CD4-positive, alpha-beta T cell treated with Interleukin-1 beta for 1 hour (primary cell): ENCODE measurements at regions not wholly inside any gene's neighbourhood (a gene's known extent, or its start where the extent isn't known, plus 50 kb on each side); places are given as distances from the start of the nearest gene placed in this dataset.
A peak's percentile ranks its signal among the peaks of the same experiment; 100 is the strongest.
"Not testable (repeated sequence)": the region's sequence is repeated elsewhere in the genome, so short reads cannot be mapped to it uniquely, and the experiment has no call there.

Experiments
- DNase-seq, 2 donors: peaks; one replicate each; pipeline ENCODE4 v3.0.0-alpha.2; 2020 to 2022

DNA sequence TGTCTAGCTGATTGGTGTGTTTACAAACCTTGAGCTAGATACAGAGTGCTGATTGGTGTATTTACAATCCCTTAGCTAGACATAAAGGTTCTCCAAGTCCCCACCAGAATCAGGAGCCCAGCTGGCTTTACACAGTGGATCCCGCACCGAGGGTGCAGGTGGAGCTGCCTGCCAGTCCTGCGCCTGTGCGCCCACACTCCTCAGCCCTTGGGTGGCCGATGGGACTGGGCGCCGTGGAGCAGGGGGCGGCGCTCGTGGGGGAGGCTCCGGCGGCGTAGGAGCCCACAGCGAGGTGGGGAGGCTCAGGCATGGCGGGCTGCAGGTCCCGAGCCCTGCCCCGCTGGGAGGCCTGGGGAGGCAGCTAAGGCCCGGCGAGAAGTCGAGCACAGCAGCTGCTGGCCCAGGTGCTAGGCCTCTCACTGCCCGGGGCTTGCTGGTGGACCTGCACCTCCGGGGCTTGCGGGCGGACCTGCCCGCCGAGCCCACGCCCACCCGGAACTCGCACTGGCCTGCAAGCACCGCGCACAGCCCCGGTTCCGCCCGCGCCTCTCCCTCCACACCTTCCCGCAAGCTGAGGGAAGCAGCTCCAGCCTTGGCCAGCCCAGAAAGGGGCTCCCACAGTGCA lies 51.0 kb upstream of the CDYL start:
- not testable (repeated sequence) for DNase-seq

GRCh38 chr6:4724727-4725126 lies 51.5 kb upstream of the CDYL start:
- DNase-seq = not testable (repeated sequence)

GRCh38 chr6:4723383-4723782 lies 52.8 kb upstream of the CDYL start:
- DNase-seq = no peak

GRCh38 chr6:4721368-4721767 lies 54.8 kb upstream of the CDYL start:
- not testable (repeated sequence) for DNase-seq

DNA sequence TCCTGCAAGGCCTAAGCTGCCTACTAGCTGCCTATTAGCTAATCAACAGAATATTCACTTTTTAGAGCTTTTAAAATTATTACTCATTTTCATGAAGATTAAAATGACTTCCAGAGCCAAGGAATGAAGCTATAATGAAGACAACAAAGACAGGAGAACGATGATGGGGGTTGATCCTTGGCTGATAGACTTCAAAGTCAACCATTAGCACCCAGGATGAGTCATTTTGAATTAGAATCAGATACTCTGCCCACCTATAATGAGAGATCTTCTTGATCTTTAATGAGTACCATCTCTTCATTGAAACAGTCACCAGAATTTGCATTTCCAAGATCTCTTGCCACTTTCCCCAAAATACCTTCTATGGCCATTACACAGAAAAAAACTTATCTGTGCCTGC lies 56.7 kb upstream of the CDYL start:
- DNase-seq = no peak

DNA sequence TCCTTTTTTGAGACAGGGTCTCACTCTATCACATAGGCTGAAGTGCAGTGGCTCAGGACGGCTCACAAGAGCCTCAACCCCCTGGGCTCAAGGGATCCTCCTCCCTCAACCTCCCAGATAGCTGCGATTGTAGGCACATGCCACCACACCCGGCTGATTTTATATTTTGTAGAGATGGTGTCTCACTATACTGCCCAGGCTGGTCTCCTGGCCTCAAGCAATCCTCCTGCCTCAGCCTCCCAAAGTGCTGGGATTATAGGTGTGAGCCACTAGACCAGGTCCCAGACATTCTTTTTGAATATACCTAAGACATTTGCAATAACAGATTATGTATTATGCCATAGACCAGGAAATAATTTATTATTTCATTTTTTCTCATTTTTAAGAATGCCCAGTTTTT lies 58.3 kb upstream of the CDYL start:
- DNase-seq = no peak

GRCh38 chr6:4717124-4717523 lies 59.1 kb upstream of the CDYL start:
- no peak for DNase-seq

DNA sequence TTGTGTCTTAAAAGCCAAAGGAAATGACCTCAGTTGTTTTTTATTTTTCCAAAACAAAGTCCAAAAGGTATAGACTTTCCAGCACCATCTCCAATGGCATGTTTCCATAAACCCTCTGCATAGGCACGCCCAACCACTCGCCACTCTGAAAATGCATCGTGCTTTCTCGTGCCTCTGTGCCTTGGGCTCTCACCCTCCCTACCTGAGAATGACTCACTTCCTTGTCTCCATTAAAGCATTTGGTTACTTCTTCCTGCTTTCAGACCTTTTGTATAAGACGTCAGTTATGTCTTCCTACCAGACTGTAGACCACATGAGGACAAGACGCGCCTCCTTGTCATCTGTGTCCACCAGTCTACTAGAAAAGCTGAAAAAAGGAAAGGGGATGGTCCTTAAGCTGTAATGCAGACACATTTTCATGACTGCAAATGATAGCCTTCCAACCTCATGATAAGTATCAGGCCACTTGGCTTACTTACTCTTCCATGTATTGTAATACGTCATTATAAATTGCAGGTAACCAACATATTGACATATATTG lies 61.2 kb upstream of the CDYL start:
- no peak for DNase-seq

DNA sequence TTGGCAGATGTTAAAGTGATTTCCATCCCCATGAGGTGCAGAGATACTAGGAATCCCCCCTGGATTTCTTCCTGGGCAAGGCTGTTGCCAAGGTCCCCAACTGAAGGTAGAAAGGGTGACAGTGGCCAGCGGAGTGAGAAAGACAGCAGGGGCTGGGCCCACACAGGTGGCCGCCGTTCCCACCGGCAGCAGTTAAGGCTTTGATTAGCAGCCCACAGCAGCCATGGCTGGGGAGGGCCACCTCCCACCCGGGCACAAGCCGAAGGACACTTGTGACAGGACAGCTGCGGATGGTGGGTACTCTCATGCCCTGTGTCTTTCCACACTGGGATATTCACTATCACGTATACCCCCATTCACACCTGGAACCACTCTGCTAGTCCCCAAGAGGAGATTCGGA lies 63.9 kb upstream of the CDYL start:
- DNase-seq = no peak

- no peak for DNase-seq
These were observed 69.2 kb upstream of the CDYL start for GRCh38 chr6:4707011-4707410.

DNA sequence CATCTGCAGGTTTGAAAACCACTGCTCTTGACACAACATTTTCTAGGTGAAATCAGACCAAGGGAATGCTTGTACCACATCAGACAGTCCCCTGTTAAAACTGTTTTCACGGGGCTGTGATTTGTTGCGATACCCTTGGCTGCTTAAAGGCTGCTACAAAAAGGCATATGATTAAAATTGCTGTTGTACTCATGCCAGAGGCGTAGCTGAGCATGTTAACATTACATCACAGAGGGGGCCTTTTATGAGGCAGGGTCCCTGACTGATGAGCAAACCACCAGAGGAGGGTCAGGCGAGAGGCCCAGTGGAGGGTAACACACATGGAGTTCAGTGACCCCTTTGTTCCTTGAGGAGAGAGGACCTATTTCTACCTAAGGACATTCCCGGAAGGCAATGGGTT lies 70.4 kb upstream of the CDYL start:
- no peak for DNase-seq

- no peak for DNase-seq
These were observed 72.8 kb upstream of the CDYL start for GRCh38 chr6:4703382-4703781.

GRCh38 chr6:4698901-4699659 lies 77.1 kb upstream of the CDYL start:
- DNase-seq = no peak

GRCh38 chr6:4693173-4693970 lies 82.8 kb upstream of the CDYL start:
- DNase-seq = no peak

GRCh38 chr6:4692664-4693063 lies 83.5 kb upstream of the CDYL start:
- no peak for DNase-seq

GRCh38 chr6:4687989-4688947 lies 87.9 kb upstream of the CDYL start:
- peak in 1 of 2 donors; percentile 38 for DNase-seq

DNA sequence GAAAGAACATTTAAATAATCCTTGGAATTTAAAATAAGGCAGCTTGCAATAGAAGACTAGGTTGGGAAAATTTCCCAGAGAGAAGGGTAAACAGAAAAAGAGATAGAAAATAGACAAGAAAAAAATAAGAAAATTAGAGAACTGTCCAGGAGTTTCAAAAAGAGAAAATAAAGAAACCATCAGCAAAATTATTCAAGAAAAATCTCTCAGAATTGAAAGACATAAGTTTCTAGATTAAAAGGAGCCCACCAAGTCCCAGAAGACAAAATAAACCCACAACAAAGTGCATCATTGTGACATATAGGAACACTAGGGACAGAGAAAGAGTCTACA lies 88.6 kb upstream of the CDYL start:
- no peak for DNase-seq

- no peak for DNase-seq
These were observed 93.6 kb upstream of the CDYL start for GRCh38 chr6:4682431-4683097.

DNA sequence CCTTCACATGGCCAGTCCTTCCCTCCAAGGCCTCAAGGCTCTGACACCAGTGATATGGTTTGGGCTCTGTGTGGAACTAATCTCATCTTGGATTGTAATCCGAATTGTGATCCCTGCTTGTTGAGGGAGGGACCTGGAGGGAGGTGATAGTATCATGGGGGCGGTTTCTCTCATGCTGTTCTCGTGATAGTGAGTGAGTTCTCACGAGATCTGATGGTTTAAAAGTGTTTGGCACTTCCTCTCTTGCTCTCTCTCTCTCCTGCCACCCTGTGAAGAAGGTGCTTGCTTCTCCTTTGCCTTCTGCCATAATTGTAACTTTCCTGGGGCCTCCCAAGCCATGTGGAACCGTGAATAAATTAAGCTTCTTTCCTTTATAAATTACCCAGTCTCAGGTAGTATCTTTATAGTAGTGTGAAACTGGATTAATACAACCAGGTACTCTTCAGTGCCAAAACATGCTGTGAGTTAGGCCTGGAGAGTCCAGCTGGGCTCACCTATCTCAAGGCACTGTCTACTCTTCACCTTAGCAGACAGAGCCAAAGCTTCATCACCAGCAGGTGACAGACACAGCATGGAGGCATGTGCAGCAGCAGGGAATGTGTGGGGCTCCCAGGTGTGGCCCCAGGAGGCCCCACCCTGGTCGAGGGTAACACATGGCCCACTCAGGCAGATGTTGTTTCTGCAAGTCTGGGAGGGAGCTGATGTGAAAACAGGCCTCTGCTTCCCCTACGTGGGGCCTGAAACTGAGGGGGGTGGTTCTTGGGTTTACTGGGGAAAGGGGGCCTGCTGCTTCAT lies 97.5 kb upstream of the CDYL start:
- DNase-seq = no peak

- DNase-seq = no peak
These were observed 98.5 kb upstream of the CDYL start for GRCh38 chr6:4677751-4678065.

DNA sequence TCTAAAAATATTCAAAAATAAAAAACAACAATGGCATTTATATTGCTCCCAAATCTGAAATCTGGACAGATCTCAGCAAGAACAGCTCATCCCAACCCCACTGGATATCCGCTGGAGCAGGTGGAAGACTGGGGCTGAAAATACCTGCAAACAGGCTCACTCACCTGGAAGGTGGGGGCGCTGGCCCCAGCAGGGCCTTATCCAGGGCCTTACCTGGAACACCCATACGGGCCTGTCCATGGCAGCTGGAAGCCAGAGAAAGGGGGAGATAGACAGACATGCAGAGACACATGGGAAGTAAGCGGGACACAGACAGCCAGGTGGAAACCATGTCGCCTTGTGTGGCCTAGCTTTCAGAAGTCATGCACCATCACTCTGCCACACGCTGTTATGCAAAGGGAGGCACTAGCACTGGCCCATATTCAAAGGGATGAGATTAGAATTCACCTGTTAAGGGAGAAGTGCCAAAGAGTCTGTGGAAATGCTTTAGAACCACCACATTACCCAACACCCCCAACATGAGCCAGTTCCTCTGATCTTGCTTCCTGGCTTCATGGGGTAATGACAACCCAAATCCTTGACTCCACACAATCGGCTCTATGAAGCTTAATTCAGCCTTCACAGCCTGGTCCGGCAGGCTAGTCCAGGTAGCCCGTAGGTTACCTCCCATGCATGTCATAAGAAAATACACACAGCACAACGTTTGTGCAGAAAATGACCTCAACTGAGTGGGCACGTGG lies 99.0 kb upstream of the CDYL start:
- DNase-seq = no peak
